ENCODE measurements at regions not wholly inside any gene's neighbourhood (a gene's known extent, or its start where the extent isn't known, plus 50 kb on each side); places are given as distances from the start of the nearest gene placed in this dataset.

GRCh38 chr3:167940241-167940640 is 155.5 kb downstream of the GOLIM4 start:
- no peaks in the 10 kb centered on the region for H3K9me2 ChIP-seq (ENCODE audit: insufficient read depth, low read length)
- H3K4me2 ChIP-seq (ENCODE audit: low read length) = no peak overlapping the region
- H3K36me3 ChIP-seq (ENCODE audit: insufficient read depth, low read length) = no peaks in the 10 kb centered on the region
- H2AFZ ChIP-seq (ENCODE audit: low read depth, low read length) = no peak overlapping the region
- H3K79me2 ChIP-seq (replicated peaks; ENCODE audit: insufficient read depth, low read length) = no peaks in the 10 kb centered on the region
- H3K27ac ChIP-seq (ENCODE audit: low read length) = no peak overlapping the region
- TF ChIP-seq MXI1 (conservative IDR thresholded peaks at IDR 0.05; ENCODE audit: poor library complexity, severe bottlenecking) = no peak
- no peak for TF ChIP-seq TAF1 (IDR thresholded peaks at IDR 0.05; ENCODE audit: low read depth)
- TF ChIP-seq SMC3 (conservative IDR thresholded peaks at IDR 0.05; ENCODE audit: poor library complexity) = no peak
- TF ChIP-seq EP300 (conservative IDR thresholded peaks at IDR 0.05; ENCODE audit: poor library complexity, severe bottlenecking) = no peak
- no peak for TF ChIP-seq EZH2 (IDR thresholded peaks at IDR 0.05; ENCODE audit: borderline replicate concordance, insufficient read depth, low read length, poor library complexity, severe bottlenecking)
- no peak for TF ChIP-seq RAD21 (conservative IDR thresholded peaks at IDR 0.05)
- TF ChIP-seq CTCF (IDR thresholded peaks at IDR 0.05; ENCODE audit: poor library complexity, severe bottlenecking) = no peak
- TF ChIP-seq POLR2AphosphoS5 (IDR thresholded peaks at IDR 0.05) = no peak
- no peak for TF ChIP-seq REST (IDR thresholded peaks at IDR 0.05; ENCODE audit: borderline replicate concordance)
- H4K20me1 ChIP-seq (ENCODE audit: insufficient read depth) = no peaks in the 10 kb centered on the region
- H3K9me3 ChIP-seq (ENCODE audit: low read length) = no peaks in the 10 kb centered on the region
- H3K27me3 ChIP-seq (ENCODE audit: insufficient read depth, low read depth, low read length) = no peaks in the 10 kb centered on the region
- no peak overlapping the region for H3K9ac ChIP-seq (ENCODE audit: low read length)
- no peaks in the 10 kb centered on the region for H3F3A ChIP-seq (ENCODE audit: insufficient read depth, low read length, poor library complexity, severe bottlenecking)
- H3K4me3 ChIP-seq (ENCODE audit: low read length) = no peak overlapping the region

- Histone ChIP-seq H3K4me3 (ENCODE audit: low read length) (no peak overlapping the region), H4K20me1 (ENCODE audit: insufficient read depth) (no peaks in the 10 kb centered on the region), H3K27ac (ENCODE audit: low read length) (no peak overlapping the region), H2AFZ (ENCODE audit: low read depth, low read length) (no peak overlapping the region), H3K79me2 (replicated peaks; ENCODE audit: insufficient read depth, low read length) (no peaks in the 10 kb centered on the region), H3K9me2 (ENCODE audit: insufficient read depth, low read length) (no peaks in the 10 kb centered on the region), H3K36me3 (ENCODE audit: insufficient read depth, low read length) (no peaks in the 10 kb centered on the region), H3K9ac (ENCODE audit: low read length) (no peak overlapping the region), H3K27me3 (ENCODE audit: insufficient read depth, low read depth, low read length) (no peaks in the 10 kb centered on the region), H3K9me3 (ENCODE audit: low read length) (no peaks in the 10 kb centered on the region), H3K4me2 (ENCODE audit: low read length) (no peak overlapping the region), H3F3A (ENCODE audit: insufficient read depth, low read length, poor library complexity, severe bottlenecking) (no peaks in the 10 kb centered on the region)
- TF ChIP-seq TAF1 (IDR thresholded peaks at IDR 0.05; ENCODE audit: low read depth) = no peak
- TF ChIP-seq POLR2AphosphoS5 (IDR thresholded peaks at IDR 0.05) = no peak
- no peak for TF ChIP-seq RAD21 (conservative IDR thresholded peaks at IDR 0.05)
- no peak for TF ChIP-seq EZH2 (IDR thresholded peaks at IDR 0.05; ENCODE audit: borderline replicate concordance, insufficient read depth, low read length, poor library complexity, severe bottlenecking)
- no peak for TF ChIP-seq REST (IDR thresholded peaks at IDR 0.05; ENCODE audit: borderline replicate concordance)
Observed at GRCh38 chr3:167938516-167938915, 157.2 kb downstream of the GOLIM4 start.

Data from neural cell (in vitro differentiated cells).